GM18519 (cell line): ENCODE measurements at regions not wholly inside any gene's neighbourhood (a gene's known extent, or its start where the extent isn't known, plus 50 kb on each side); places are given as distances from the start of the nearest gene placed in this dataset.

ENCODE experiments used
- ATAC-seq: cut with Tn5 transposase; IDR thresholded peaks from one replicate; pipeline ENCODE4 v1.9.1; 2021; ENCODE audit warnings: mild to moderate bottlenecking, moderate library complexity; ENCODE audit not compliant: unreplicated experiment, low FRiP score

- no peak for ATAC-seq
Observed at GRCh38 chr2:223222397-223222796, 170.4 kb downstream of the KCNE4 start.

- ATAC-seq, result no peak
Observed at GRCh38 chr2:223223156-223223555, 171.2 kb downstream of the KCNE4 start.

GRCh38 chr2:223225266-223225665 is 173.3 kb downstream of the KCNE4 start:
- ATAC-seq, result no peak

- no peak for ATAC-seq
Observed at GRCh38 chr2:223226264-223226663, 174.3 kb downstream of the KCNE4 start.

GRCh38 chr2:223227338-223227737 is 175.3 kb downstream of the KCNE4 start:
- ATAC-seq, result no peak

- no peak for ATAC-seq
Observed at GRCh38 chr2:223228871-223229270, 176.9 kb downstream of the KCNE4 start.

GRCh38 chr2:223230352-223230751 is 178.4 kb downstream of the KCNE4 start:
- no peak for ATAC-seq

- no peak for ATAC-seq
Observed at GRCh38 chr2:223232285-223232684, 180.3 kb downstream of the KCNE4 start.

GRCh38 chr2:223232896-223233295 is 180.9 kb downstream of the KCNE4 start:
- ATAC-seq, result no peak

GRCh38 chr2:223235986-223236385 is 184.0 kb downstream of the KCNE4 start:
- no peak for ATAC-seq

GRCh38 chr2:223238301-223238700 is 186.3 kb downstream of the KCNE4 start:
- ATAC-seq, result no peak

GRCh38 chr2:223243233-223243632 is 191.2 kb downstream of the KCNE4 start:
- no peak for ATAC-seq

GRCh38 chr2:223247136-223247535 is 195.1 kb downstream of the KCNE4 start:
- no peak for ATAC-seq

GRCh38 chr2:223251656-223252229 is 199.8 kb downstream of the KCNE4 start:
- no peak for ATAC-seq

GRCh38 chr2:223260681-223261080 is 208.7 kb downstream of the KCNE4 start:
- no peak for ATAC-seq

- ATAC-seq, result no peak
Observed at GRCh38 chr2:223262946-223263345, 211.0 kb downstream of the KCNE4 start.

GRCh38 chr2:223264541-223265193 is 212.7 kb downstream of the KCNE4 start:
- no peak for ATAC-seq

- ATAC-seq, result no peak
Observed at GRCh38 chr2:223267160-223267951, 215.4 kb downstream of the KCNE4 start.

- ATAC-seq, result no peak
Observed at GRCh38 chr2:223269386-223269785, 217.4 kb downstream of the KCNE4 start.

GRCh38 chr2:223270548-223270947 is 218.6 kb downstream of the KCNE4 start:
- ATAC-seq, result no peak

GRCh38 chr2:223273995-223274394 is 222.0 kb downstream of the KCNE4 start:
- no peak for ATAC-seq

GRCh38 chr2:223282221-223282620 is 230.2 kb downstream of the KCNE4 start:
- no peak for ATAC-seq
